ENCODE measurements at regions not wholly inside any gene's neighbourhood (a gene's known extent, or its start where the extent isn't known, plus 50 kb on each side); places are given as distances from the start of the nearest gene placed in this dataset.

GRCh38 chr13:37207691-37208451 lies 102.4 kb upstream of the CSNK1A1L start:
- Histone ChIP-seq H3K27ac (ENCODE audit: low read depth, low read length) (no peak overlapping the region), H3K4me3 (replicated peaks in 1 of 2; ENCODE audit: low read depth in 1 of 2, low read length in 2 of 2) (no peak overlapping the region), H3K79me2 (ENCODE audit: insufficient read depth, low read length) (no peaks in the 10 kb centered on the region), H3K9me3 (ENCODE audit: control insufficient read depth in 1 of 2, insufficient read depth in 1 of 2, low read depth in 1 of 2, low read length in 2 of 2) (peaks cover 0 to 5% of the 10 kb centered on the region in 2 experiments; a peak in 1 of 4 replicates), H3K4me1 (ENCODE audit: control insufficient read depth in 1 of 2, insufficient read depth in 2 of 2, low read length in 2 of 2) (no peaks in the 10 kb centered on the region), H3K9ac (ENCODE audit: low read length) (no peak overlapping the region), H3K4me2 (ENCODE audit: low read length) (no peak overlapping the region), H2AFZ (ENCODE audit: low read depth, low read length, poor library complexity, severe bottlenecking) (no peak overlapping the region), H4K20me1 (ENCODE audit: insufficient read depth) (no peaks in the 10 kb centered on the region), H3K27me3 (ENCODE audit: insufficient read depth, low read length) (no peaks in the 10 kb centered on the region), H3K36me3 (ENCODE audit: control insufficient read depth in 1 of 2, insufficient read depth in 2 of 2, low read length in 2 of 2) (no peaks in the 10 kb centered on the region), H3K9me2 (ENCODE audit: insufficient read depth) (no peaks in the 10 kb centered on the region)
- intact Hi-C loops (cut with micrococcal nuclease) = no loop called here
- ChIA-PET RAD21 (ENCODE audit: low non-redundant PET in 1 of 2, low total read pairs in 2 of 2, uncharacterized antibody in 2 of 2, unreplicated experiment in 2 of 2) (no interaction called here), CTCF (no interaction called here), POLR2A (no interaction called here)
- no peak for DNase-seq (ENCODE audit: low read depth, low spot score)
- no TSS peak for BruUV-seq (replicated peaks)
- no peak for ATAC-seq
- TF ChIP-seq ZFX (IDR thresholded peaks at IDR 0.05) (no peak), POLR2A (IDR thresholded peaks at IDR 0.05; ENCODE audit: borderline replicate concordance, extremely low read depth, insufficient read depth, insufficient read length) (no peak), ZBTB33 (IDR thresholded peaks at IDR 0.05; ENCODE audit: extremely low read depth, insufficient replicate concordance, low read length) (no peak), SIN3A (IDR thresholded peaks at IDR 0.05; ENCODE audit: low read depth) (no peak), EZH2 (IDR thresholded peaks at IDR 0.05) (no peak), RAD21 (IDR thresholded peaks at IDR 0.05; ENCODE audit: low read depth) (no peak), CBX3 (IDR thresholded peaks at IDR 0.05; ENCODE audit: low read depth) (no peak), JUND (IDR thresholded peaks at IDR 0.05) (no peak), YY1 (IDR thresholded peaks at IDR 0.05; ENCODE audit: extremely low read depth, insufficient replicate concordance, low read depth, low read length) (no peak), CEBPB (IDR thresholded peaks at IDR 0.05; ENCODE audit: low read depth) (no peak), ZNF274 (IDR thresholded peaks at IDR 0.05; ENCODE audit: low read depth, low read length) (no peak), TCF7L2 (IDR thresholded peaks at IDR 0.05; ENCODE audit: borderline replicate concordance, extremely low read depth, insufficient read depth, insufficient read length) (no peak), SP1 (IDR thresholded peaks at IDR 0.05; ENCODE audit: low read depth) (no peak), EGR1 (IDR thresholded peaks at IDR 0.05; ENCODE audit: low read depth) (no peak)
- TF ChIP-seq, protein P1, sequence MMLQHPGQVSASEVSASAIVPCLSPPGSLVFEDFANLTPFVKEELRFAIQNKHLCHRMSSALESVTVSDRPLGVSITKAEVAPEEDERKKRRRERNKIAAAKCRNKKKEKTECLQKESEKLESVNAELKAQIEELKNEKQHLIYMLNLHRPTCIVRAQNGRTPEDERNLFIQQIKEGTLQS (IDR thresholded peaks at IDR 0.05) = no peak
- TF ChIP-seq, protein P2, sequence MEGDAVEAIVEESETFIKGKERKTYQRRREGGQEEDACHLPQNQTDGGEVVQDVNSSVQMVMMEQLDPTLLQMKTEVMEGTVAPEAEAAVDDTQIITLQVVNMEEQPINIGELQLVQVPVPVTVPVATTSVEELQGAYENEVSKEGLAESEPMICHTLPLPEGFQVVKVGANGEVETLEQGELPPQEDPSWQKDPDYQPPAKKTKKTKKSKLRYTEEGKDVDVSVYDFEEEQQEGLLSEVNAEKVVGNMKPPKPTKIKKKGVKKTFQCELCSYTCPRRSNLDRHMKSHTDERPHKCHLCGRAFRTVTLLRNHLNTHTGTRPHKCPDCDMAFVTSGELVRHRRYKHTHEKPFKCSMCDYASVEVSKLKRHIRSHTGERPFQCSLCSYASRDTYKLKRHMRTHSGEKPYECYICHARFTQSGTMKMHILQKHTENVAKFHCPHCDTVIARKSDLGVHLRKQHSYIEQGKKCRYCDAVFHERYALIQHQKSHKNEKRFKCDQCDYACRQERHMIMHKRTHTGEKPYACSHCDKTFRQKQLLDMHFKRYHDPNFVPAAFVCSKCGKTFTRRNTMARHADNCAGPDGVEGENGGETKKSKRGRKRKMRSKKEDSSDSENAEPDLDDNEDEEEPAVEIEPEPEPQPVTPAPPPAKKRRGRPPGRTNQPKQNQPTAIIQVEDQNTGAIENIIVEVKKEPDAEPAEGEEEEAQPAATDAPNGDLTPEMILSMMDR (IDR thresholded peaks at IDR 0.05 in 2 of 3, conservative IDR thresholded peaks at IDR 0.05 in 1 of 3; ENCODE audit: borderline replicate concordance in 1 of 3, insufficient read depth in 1 of 3, low read depth in 2 of 3, low read length in 2 of 3) = no peak

Data from HCT116 (cell line).